NCI-H510A treated with DMSO at 0.1 percent for 48 hours (cell line): ENCODE measurements at regions not wholly inside any gene's neighbourhood (a gene's known extent, or its start where the extent isn't known, plus 50 kb on each side); places are given as distances from the start of the nearest gene placed in this dataset.

Source experiments
- DNase-seq: peaks from one replicate; lab custom pipeline; 2025; lab: John Stamatoyannopoulos, UW

GRCh38 chr3:111311709-111312235 is 230.2 kb upstream of the CD96 start:
- no peak for DNase-seq

GRCh38 chr3:111314181-111314873 is 227.7 kb upstream of the CD96 start:
- DNase-seq = no peak

DNA sequence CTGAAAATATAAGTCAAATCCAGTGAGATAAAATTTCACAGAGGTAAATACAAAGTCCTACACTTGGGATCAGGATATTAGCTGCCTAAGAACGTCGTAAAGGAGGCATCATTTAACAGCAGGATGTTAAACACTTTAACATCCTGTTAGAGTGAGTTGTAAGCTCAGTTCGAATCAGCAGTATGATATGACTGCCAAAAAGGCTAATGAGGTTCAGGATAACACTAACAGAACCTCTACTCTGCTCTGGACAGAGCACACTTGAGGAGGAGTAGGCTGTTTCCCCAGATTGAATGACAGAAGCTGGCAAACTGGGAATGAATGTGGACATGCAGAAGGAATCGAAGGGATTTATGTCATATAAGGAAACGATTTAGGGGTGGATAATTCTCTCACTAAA is 227.1 kb upstream of the CD96 start:
- DNase-seq = no peak

DNA sequence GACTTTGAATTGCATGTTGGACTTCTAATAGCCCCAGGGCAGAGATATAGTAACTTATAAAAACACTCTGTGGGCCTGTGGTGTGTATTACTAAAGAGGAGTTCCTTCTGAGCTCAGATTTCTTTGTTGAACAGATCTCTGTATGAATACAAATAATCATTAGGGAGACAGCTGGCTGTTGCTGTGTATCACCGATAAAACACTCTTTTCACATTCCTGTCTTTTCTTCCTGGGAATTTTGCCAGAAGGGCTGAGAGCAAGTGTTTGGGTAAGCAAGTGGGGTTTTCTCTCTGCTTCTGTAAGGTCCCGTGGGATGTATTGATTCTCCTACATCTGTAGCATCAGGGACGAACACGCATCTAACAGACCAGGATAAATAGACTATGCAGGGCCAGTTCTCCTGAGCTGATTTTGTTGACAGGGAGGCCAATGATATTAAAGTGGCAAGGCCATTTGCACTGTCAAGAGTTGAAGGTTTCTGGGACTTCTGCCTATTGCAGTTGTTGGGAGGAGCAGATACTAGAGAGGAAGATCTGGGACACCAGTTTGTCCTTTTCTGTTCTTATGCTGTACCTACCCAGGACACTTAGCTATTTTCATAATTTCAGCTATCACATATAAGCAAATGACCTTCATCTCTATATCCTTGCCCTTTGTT is 225.9 kb upstream of the CD96 start:
- no peak for DNase-seq

DNA sequence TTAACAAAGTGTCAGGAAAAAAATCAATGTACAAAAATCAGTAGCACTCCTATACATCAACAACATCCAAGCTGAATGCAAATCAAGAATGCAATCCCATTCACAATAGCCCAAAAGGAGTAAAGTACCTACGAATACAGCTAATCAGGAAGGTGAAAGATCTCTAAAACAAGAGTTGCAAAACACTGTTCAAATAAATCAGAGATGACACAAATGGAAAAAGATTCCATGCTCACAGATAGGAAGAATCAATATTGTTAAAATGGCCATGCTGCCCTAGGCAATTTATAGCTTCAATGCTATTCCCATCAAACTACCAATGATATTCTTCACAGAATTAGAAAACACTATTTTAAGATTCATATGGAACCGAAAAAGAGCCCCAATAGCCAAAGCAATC is 223.7 kb upstream of the CD96 start:
- DNase-seq = no peak

- no peak for DNase-seq
Observed at GRCh38 chr3:111319598-111319997, 222.4 kb upstream of the CD96 start.

- DNase-seq = peak; percentile 8
Observed at GRCh38 chr3:111321786-111322185, 220.2 kb upstream of the CD96 start.

GRCh38 chr3:111323019-111323418 is 219.0 kb upstream of the CD96 start:
- DNase-seq = no peak

GRCh38 chr3:111324151-111324550 is 217.8 kb upstream of the CD96 start:
- no peak for DNase-seq

GRCh38 chr3:111324645-111325044 is 217.4 kb upstream of the CD96 start:
- DNase-seq = no peak

- DNase-seq = no peak
Observed at GRCh38 chr3:111325160-111325718, 216.8 kb upstream of the CD96 start.

DNA sequence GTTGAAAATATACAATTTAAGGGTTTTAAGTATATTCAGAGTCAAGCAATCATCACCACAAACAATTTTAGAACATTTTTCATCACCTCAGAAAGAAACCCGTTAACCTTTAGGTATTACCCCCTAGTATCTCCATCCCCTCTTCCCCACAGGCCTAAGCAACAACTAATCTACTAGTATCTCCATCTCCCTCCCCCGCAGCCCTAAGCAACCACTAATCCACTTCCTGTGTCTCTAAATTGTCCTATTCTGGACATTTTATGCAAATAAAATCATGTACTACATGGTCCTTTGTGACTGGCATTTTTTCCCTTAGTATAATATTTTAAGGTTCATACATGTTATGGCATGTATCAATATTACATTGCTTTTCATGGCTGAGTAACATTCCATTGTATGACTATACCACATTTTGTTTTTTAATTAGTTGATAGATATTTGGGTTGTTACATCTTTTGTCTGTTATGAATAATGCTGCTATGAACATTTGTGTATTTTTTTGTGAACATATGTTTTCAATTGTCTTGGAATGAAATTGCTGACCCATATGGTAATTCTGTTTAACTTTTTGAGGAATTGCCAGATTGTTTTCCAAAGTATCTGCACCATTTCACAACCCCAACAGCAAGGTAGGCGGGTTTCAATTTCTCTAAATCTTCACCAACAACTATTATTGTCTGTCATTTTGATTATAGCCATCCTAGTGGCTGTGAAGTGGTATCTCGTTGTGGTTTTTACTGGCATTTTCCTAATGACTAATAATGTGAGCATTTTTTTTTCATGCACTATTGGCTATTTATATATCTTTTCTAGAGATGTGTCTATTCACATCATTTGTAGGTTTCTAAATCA is 215.6 kb upstream of the CD96 start:
- DNase-seq = no peak

GRCh38 chr3:111331306-111331705 is 210.7 kb upstream of the CD96 start:
- no peak for DNase-seq

DNA sequence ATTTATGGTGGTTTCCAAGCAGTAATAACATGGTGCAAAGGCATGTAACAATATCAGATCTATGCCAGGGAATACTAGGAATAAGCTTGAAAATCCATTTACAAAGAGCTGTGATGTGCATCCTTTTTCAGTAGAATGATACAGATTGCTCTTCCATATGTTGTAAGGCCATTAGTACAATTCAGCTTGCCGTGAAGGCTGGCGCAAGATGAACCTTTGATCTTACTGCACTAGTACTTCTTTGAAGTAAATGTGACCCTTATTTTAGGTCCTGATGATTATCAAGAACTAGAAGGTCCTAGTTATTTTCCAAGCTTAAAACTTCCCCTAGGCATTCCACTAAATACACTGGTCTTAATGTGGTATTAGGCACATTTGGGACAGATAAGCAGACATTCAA is 210.1 kb upstream of the CD96 start:
- no peak for DNase-seq

DNA sequence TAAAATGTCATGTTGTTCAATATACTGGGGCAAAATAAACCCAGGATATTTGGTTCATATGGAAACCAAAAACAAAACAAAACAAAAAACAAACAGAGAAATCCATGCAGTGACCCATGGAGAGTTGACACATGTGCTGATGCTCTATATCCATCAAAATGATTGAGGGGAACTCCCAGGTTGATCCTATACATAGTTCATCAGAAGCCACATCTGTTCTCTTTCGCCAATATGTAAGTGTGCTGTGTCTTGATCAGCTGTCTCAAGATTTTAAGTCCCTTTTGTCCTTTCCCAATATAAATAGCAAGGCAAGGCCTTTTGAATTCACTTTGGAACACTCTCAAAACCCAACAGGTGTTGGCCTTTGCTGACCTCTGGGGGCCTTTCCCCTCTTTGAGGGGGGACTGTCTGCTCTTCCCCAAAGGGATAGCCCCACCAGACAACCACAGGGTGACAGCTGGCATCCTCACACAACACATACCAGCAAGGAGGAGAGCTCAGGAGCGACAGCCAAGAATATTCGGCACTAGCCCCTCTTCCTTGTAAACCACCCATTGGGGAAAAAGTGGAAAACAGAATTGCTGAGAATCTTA is 209.4 kb upstream of the CD96 start:
- DNase-seq = no peak

DNA sequence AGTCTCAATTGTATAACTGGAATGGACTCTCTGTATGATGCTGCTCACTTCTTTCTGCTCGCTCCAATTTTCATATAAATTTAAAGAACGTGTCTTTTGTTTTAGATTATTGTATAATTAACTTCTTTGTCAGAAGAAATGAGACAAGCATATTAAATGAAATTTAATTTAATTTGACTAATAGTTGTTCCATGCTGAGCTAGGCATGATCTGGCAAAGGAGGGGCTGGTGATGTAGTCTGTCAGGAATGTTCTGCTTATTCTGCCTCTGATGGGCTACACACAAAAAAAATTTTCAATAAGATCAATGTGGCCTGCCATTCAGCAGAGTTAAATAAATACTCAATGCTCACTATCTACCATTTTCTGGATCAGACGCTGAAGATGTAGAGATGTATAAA is 208.4 kb upstream of the CD96 start:
- DNase-seq = no peak

DNA sequence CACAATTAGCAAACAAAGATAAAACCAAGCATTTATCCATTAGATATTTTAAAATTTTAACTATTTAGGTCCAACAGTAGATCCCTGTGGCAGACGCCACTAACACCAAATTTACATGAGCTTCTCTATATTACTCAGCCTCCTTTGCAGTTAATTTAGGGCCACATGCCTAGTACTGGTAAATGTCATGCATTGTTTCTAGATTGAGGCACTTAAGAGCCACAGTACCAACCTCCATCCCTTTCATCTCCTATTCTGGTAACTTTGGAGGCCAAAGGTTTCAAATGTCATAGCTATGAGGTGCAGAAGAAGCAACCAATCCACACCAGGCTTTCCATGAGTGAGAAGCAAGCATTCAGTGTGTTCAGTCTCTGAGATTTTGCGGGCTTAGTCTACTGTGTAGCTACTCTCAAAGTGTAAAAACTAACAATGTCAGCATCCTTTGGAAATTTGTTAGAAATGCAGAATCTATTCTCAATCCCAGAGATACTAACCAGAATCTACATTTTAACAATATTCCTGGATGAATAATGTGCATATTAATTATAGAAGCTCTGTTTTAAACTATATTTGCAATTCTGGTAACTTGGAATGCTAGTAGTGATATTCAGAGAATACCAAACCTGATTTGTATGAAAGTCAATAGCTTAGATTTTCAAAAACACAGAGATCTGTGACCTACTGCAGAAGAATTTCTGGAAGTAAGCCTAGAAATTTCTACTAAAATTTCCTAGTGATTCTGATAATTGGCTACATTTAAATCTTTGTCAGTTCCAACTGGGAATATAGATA is 206.3 kb upstream of the CD96 start:
- no peak for DNase-seq

DNA sequence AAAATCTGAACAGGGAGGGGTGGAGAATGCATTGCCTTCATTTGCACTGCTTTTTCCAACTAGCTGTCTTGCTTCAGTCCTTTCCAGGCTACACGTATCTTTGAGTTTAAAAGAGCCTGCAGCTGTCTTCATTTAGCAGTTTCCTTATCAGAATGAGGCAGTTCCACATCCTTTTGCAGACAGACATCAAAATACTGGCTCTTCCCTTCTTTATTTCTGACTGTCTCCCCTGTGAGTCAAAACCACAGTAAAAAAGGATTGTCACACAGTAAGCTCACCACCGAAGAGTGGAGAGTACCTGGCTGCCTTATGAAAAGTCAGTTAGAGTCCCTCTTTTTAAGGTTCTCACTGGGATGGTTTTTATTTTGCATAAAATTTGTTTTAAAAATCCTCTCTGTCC is 205.5 kb upstream of the CD96 start:
- DNase-seq = no peak

- peak; percentile 46 for DNase-seq
Observed at GRCh38 chr3:111338059-111338698, 203.8 kb upstream of the CD96 start.

- DNase-seq = no peak
Observed at GRCh38 chr3:111339017-111339416, 203.0 kb upstream of the CD96 start.

GRCh38 chr3:111351334-111351733 is 190.7 kb upstream of the CD96 start:
- no peak for DNase-seq
